Naive B cell (primary cell): ENCODE measurements at regions not wholly inside any gene's neighbourhood (a gene's known extent, or its start where the extent isn't known, plus 50 kb on each side); places are given as distances from the start of the nearest gene placed in this dataset.
A peak's percentile ranks its signal among the peaks of the same experiment; 100 is the strongest.

ENCODE experiments used
- ATAC-seq, 2 donors: fragments of 150-1000 bp; cut with Tn5 transposase; 2 replicates each; pipeline ENCODE4 v1.10.0; 2021; ENCODE audit warnings: low read depth in 2 of 2, mild to moderate bottlenecking in 2 of 2, moderate library complexity in 2 of 2
- DNase-seq: peaks from one replicate; pipeline ENCODE4 v3.0.0; 2022
- H3K27ac Mint-ChIP-seq, 6 donors: one replicate each; pipeline ENCODE4 v1.8.0; 2020 to 2022; ENCODE audit warnings: mild to moderate bottlenecking in 6 of 6, mixed read lengths in 6 of 6, moderate library complexity in 5 of 6, inconsistent platforms in 2 of 6
- H3K27me3 Mint-ChIP-seq, 3 donors: one replicate each; pipeline ENCODE4 v1.8.0; 2021 to 2022; ENCODE audit warnings: mixed read lengths in 3 of 3, mild to moderate bottlenecking in 1 of 3
- H3K36me3 Mint-ChIP-seq, 2 donors: one replicate each; pipeline ENCODE4 v1.8.0; 2020 to 2022; ENCODE audit warnings: mixed read lengths in 2 of 2, inconsistent platforms in 1 of 2, mild to moderate bottlenecking in 1 of 2
- H3K4me1 Mint-ChIP-seq, 3 donors: one replicate each; pipeline ENCODE4 v1.8.0; 2020 to 2022; ENCODE audit warnings: mixed read lengths in 3 of 3, inconsistent platforms in 1 of 3, mild to moderate bottlenecking in 1 of 3, moderate library complexity in 1 of 3
- H3K4me3 Mint-ChIP-seq, 8 donors: one replicate each; pipeline ENCODE4 v1.8.0; 2020 to 2022; ENCODE audit warnings: mild to moderate bottlenecking in 8 of 8, mixed read lengths in 8 of 8, moderate library complexity in 8 of 8, inconsistent platforms in 2 of 8
- H3K9me3 Mint-ChIP-seq, 7 donors: one replicate each; pipeline ENCODE4 v1.8.0; 2020 to 2022; ENCODE audit warnings: mixed read lengths in 7 of 7, mild to moderate bottlenecking in 5 of 7, inconsistent platforms in 2 of 7, moderate library complexity in 1 of 7

DNA sequence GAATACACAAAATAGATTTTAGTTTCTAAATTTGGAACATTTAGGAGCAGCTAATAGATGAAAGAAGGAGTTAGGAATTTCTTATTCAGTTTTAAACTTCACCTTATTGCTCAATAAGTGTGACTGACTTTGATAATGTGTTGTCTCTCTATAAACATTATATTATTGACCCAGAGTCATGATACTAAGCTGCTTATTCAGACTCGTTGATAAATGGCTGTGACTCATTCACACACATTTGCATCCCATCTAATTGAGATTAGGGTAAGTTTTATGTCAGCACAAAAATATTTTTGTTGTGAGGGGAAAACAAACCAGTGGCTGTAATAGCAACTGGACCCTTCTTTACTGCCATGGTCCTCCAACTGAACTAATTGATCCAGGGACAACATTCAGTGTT lies 137.6 kb downstream of the GOLIM4 start:
- no peak overlapping the region for H3K27ac Mint-ChIP-seq
- no peak for ATAC-seq
- DNase-seq: no peak

DNA sequence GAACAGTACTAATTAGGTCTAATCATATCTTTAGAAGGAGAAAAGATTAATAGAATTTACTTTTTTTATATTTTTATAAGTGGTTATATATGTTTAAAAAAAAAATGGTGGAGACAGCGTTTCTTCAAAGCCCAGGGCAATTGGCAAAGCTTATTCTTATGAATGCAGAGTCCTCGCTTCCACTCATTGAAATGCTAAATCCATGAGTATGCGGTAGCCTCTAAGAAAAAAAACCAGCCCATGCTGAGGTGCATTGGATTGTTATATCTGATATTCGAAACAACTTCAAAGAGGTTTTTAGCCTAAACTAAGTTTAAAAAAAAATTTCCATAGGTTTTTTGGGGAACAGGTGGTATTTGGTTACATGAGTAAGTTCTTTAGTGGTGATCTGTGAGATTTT lies 142.8 kb downstream of the GOLIM4 start:
- DNase-seq (no peak), ATAC-seq (no peak)
- Mint-ChIP-seq H3K27me3 (peaks cover 0 to 4% (median 4%) of the 10 kb centered on the region in 3 donors), H3K27ac (no peak overlapping the region), H3K9me3 (peaks cover 0 to 3% (median 0%) of the 10 kb centered on the region in 7 donors), H3K36me3 (no peaks in the 10 kb centered on the region), H3K4me1 (no peaks in the 10 kb centered on the region), H3K4me3 (no peak overlapping the region)

More for the DNA sequence above, 137.6 kb downstream of the GOLIM4 start:
- Mint-ChIP-seq H3K4me1 (no peaks in the 10 kb centered on the region), H3K4me3 (no peak overlapping the region), H3K27me3 (peaks cover 0 to 16% (median 13%) of the 10 kb centered on the region in 3 donors), H3K9me3 (no peaks in the 10 kb centered on the region), H3K36me3 (peaks cover 0 to 3% of the 10 kb centered on the region in 2 donors)

DNA sequence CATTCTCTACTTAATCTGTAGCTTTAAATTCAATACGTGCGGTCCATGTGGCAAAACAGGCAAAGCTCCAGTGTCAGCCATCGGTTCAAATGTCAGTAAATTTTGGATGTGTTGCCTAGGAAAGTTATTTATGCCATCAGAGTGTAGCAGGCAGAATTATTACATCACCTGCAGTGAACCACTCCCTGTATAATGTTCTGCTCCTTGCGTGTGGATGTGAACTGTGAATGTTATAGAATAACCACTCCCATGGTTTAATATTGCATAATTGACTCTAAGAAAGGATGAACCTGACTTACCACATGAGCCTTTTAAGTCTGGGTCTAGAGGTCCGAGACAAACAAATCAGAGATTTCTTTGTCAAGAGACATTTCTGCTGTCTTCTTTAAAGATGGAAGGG lies 145.5 kb downstream of the GOLIM4 start:
- Mint-ChIP-seq H3K9me3 (peaks cover 0 to 4% (median 0%) of the 10 kb centered on the region in 7 donors), H3K27me3 (peaks cover 0 to 4% (median 0%) of the 10 kb centered on the region in 3 donors), H3K4me3 (no peak overlapping the region), H3K4me1 (no peaks in the 10 kb centered on the region), H3K27ac (no peak overlapping the region), H3K36me3 (no peaks in the 10 kb centered on the region)
- DNase-seq (no peak), ATAC-seq (no peak)

DNA sequence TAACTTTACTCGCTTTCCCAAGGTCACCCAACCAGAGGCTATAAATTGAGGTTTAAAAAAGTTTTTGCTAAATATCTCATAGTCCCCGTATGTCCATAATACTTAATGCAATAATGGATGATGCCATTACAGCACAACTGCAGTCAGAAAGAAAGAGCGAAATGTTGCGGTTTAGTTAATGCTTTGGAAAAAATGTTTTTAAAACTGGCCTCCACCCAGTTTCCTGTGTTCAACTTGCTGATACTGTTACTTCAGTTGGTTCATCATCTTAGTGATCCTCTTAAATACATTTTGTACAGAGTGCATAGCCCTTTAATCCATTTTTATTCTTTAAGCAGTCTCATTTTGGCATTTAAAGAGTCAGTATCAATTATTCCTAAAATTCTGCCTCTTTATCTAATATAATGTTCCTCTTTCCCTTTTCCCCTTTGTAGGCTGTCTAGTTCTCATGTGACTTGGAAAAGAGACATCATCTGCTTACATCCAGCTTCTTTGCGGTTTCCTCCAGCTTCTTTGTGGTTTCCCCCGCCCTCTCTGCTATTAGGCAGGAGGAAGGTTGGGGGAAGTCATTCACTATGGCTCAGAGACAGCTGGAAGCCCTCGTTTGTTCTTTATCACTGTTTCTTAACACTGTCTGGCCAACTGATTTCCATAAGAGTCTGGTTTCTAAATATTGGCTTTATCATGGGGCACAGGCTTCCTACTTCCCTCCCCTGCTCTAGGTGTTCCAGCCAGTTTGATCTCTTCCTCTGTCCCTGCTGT lies 154.3 kb downstream of the GOLIM4 start:
- ATAC-seq: no peak

DNA sequence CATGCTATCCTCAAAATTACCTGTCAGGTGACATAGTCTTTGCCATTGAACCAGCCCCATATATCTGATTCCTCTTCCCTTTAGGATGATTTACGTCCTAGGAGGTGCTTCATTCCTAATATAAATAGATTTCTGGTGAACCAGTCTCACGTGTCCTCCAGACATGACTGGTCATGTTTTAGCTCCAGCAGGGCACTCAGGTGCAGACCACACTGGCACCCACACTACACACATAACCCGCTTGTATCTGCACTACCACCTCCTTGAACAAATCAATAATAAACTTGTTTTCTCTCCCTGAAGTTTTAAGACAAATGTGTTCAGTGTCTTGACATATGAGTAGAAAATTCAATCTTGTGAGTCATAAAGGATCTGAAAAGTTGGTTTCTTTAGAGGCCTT lies 155.5 kb downstream of the GOLIM4 start:
- Mint-ChIP-seq H3K4me3 (no peak overlapping the region), H3K36me3 (no peaks in the 10 kb centered on the region), H3K4me1 (peaks cover 0 to 11% (median 0%) of the 10 kb centered on the region in 3 donors), H3K9me3 (no peaks in the 10 kb centered on the region), H3K27ac (no peak overlapping the region), H3K27me3 (peaks cover 16 to 48% (median 33%) of the 10 kb centered on the region in 3 donors)
- ATAC-seq (no peak), DNase-seq (no peak)

More for the DNA sequence above, 154.3 kb downstream of the GOLIM4 start:
- DNase-seq: no peak
- Mint-ChIP-seq H3K9me3 (no peaks in the 10 kb centered on the region), H3K27me3 (peaks cover 16 to 47% (median 33%) of the 10 kb centered on the region in 3 donors), H3K4me3 (no peak overlapping the region), H3K27ac (no peak overlapping the region), H3K36me3 (no peaks in the 10 kb centered on the region), H3K4me1 (peaks cover 0 to 11% (median 0%) of the 10 kb centered on the region in 3 donors)

DNA sequence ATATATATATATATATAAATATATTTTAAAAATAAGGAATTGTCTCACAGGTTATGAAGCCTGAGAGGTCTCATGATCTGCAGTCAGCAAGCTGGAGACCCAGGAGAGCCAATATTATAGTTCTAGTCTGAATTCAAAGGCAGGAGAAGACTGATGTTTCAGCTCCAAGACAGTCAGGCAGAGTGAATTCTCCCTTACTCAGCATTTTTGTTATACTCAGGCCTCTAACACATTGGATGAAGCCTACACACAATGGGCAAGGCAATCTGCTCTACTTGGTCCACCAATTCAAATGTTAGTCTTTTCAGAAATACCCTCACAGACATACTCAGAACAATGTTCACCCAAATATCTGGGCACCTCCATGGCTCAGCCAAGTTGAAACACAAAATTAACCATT lies 157.2 kb downstream of the GOLIM4 start:
- Mint-ChIP-seq H3K36me3 (no peaks in the 10 kb centered on the region), H3K27ac (no peak overlapping the region), H3K4me3 (no peak overlapping the region), H3K27me3 (peaks cover 16 to 48% (median 33%) of the 10 kb centered on the region in 3 donors), H3K4me1 (peaks cover 0 to 11% (median 0%) of the 10 kb centered on the region in 3 donors), H3K9me3 (no peaks in the 10 kb centered on the region)
- ATAC-seq (no peak), DNase-seq (no peak)

DNA sequence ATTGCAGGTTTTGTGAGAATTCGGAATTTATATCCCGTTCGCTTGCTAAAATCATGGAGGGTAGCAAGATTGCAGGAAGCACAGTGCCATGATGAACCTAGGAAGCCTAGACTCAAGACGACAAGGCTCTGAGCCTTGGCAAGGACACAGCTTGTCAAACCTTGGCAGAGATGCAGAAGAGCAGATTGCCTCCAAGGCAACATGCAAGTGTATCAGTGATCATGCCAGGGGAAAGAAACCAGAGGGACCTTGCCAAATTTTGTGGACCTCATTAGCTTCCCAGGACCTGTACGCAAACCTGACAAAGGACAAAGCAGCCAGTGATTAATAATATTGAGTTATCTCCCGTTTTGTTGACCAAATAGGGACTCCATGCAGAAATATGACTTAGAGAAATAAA lies 159.7 kb downstream of the GOLIM4 start:
- Mint-ChIP-seq H3K36me3 (no peaks in the 10 kb centered on the region), H3K27ac (peak overlapping the region in 1 of 6 donors; percentile 17), H3K27me3 (peaks cover 3 to 26% (median 14%) of the 10 kb centered on the region in 3 donors), H3K4me1 (peaks cover 0 to under 1% (median 0%) of the 10 kb centered on the region in 3 donors), H3K9me3 (no peaks in the 10 kb centered on the region), H3K4me3 (no peak overlapping the region)
- no peak for DNase-seq
- no peak for ATAC-seq

DNA sequence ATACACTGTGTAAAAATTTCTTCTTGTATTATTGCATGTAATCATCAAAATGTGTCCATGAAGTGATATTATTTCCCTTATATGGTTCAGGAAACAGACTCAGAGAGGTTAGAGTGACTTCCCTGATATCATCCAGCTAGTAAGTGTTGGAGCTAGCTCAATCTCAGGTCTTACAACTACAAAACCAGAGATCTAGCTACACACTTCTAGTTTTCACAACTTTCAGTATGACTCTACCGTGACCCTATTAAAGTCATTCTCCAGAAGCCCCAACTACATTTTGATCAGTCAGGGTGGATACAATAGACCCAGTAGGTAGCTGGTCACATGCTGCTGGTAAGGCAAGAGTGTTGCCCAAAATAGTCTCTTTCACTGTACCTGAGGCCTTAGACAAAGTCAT lies 165.3 kb downstream of the GOLIM4 start:
- H3K9me3 Mint-ChIP-seq: no peaks in the 10 kb centered on the region
- H3K27me3 Mint-ChIP-seq: peaks cover 0 to 11% (median 4%) of the 10 kb centered on the region in 3 donors
- no peak for DNase-seq
- no peak overlapping the region for H3K4me3 Mint-ChIP-seq
- no peaks in the 10 kb centered on the region for H3K4me1 Mint-ChIP-seq
- ATAC-seq: no peak
- H3K36me3 Mint-ChIP-seq: no peaks in the 10 kb centered on the region
- H3K27ac Mint-ChIP-seq: no peak overlapping the region

DNA sequence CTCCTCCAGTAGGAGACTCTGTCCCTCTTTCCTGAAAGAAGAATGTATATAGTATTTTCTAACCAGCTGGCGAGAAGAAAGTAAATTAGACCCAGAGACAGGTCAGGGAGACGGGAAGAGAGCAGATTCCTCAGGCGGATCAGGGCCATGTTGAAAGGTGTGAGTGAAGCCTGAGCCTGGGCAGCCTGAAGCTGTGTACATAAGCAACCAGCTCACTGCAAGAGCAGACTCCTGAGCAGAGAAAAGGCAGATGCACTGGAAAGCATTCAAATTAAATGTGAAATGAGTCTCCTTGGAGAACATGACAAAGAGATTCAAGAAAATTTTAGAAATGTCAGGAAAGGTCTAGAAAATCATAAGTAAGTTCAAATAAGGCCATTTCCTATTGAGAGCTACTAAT lies 165.8 kb downstream of the GOLIM4 start:
- H3K4me1 Mint-ChIP-seq: no peaks in the 10 kb centered on the region
- ATAC-seq: no peak
- H3K4me3 Mint-ChIP-seq: no peak overlapping the region
- H3K36me3 Mint-ChIP-seq: no peaks in the 10 kb centered on the region
- H3K9me3 Mint-ChIP-seq: no peaks in the 10 kb centered on the region
- no peak overlapping the region for H3K27ac Mint-ChIP-seq
- H3K27me3 Mint-ChIP-seq: peaks cover 0 to 14% (median 8%) of the 10 kb centered on the region in 3 donors
- DNase-seq: no peak

DNA sequence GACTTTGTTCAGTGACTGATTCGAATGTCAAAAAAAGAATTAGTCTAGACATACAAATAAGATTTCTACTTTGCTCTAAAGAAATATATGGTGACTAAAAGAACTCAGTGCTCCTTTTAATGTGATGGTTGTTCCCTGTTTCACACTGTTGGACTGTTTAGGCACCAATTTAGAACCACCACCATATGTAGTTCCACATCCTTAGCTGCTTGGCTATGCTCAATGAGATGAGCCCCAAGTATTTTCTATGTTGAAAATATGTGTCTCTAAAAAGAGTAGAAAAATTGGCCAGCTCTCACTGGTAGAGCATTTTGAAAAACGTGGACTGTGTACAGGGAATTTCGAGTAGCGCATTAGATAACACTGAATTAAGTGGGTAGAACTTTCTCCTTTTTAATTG lies 167.3 kb downstream of the GOLIM4 start:
- H3K27ac Mint-ChIP-seq: no peak overlapping the region
- no peaks in the 10 kb centered on the region for H3K36me3 Mint-ChIP-seq
- no peaks in the 10 kb centered on the region for H3K4me1 Mint-ChIP-seq
- no peaks in the 10 kb centered on the region for H3K9me3 Mint-ChIP-seq
- no peak for DNase-seq
- ATAC-seq: no peak
- peaks cover 0 to 14% (median 8%) of the 10 kb centered on the region in 3 donors for H3K27me3 Mint-ChIP-seq
- no peak overlapping the region for H3K4me3 Mint-ChIP-seq

DNA sequence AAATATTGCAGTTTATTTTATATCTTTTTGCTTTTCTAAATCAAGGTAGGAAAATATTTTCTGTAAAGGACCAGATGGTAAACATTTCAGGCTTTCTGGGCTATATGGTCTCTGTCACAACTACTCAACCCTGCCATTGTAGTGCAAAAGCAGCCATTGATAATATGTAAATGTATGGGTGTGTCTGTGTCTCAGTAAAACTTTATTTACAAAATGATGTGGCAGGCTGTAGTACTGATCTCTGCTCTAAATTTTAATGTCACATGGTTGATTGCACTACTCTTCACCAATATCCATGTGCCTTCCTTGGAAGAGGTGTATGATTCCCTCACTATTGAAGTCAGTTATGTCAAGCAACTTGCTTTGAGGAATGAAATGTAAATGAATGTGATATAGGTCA lies 175.0 kb downstream of the GOLIM4 start:
- Mint-ChIP-seq H3K36me3 (no peaks in the 10 kb centered on the region), H3K4me1 (no peaks in the 10 kb centered on the region), H3K4me3 (no peak overlapping the region), H3K27me3 (peaks cover 0 to 7% (median 6%) of the 10 kb centered on the region in 3 donors), H3K27ac (no peak overlapping the region), H3K9me3 (no peaks in the 10 kb centered on the region)
- ATAC-seq (no peak), DNase-seq (no peak)

DNA sequence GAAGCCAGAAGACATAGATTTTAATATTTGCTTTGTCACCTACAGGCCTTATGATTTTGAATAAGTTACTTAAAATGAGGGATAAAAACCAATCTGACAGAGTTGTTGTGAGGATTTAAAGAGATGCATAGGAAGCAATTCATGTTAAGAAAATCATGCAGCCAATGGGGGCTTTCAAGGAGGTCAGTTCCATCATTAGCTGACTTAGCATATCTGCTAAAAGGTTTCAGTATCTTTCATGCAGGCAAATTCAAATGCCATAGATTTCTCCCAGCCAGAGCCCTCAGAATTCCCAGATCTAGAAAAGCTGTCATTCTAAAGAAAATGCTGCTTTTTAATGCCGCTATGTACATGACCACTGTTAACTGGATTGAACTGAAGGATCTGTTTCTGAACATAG lies 176.1 kb downstream of the GOLIM4 start:
- Mint-ChIP-seq H3K27ac (no peak overlapping the region), H3K36me3 (no peaks in the 10 kb centered on the region), H3K9me3 (no peaks in the 10 kb centered on the region), H3K27me3 (no peaks in the 10 kb centered on the region), H3K4me1 (no peaks in the 10 kb centered on the region), H3K4me3 (no peak overlapping the region)
- DNase-seq: no peak
- no peak for ATAC-seq

DNA sequence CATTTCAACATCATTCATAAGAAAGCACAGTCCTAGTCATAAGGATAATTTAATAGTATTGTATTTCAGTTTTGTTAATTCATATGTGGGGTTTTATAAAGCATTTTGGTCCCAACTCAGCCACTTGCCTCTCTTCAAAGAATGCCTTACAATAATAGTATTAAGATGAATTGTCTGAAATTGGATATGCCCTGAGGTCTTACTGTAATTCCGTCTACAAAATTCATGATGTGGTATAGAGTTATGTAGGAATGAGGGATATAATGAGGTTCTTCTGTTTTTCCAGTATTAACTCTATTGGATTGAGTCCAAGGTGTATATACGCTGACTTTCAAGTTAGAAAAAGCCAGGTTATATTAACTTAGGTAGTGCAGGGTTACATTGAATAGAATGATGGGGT lies 177.0 kb downstream of the GOLIM4 start:
- no peaks in the 10 kb centered on the region for H3K36me3 Mint-ChIP-seq
- no peaks in the 10 kb centered on the region for H3K4me1 Mint-ChIP-seq
- H3K4me3 Mint-ChIP-seq: no peak overlapping the region
- DNase-seq (no peak), ATAC-seq (no peak)
- H3K27ac Mint-ChIP-seq: no peak overlapping the region
- no peaks in the 10 kb centered on the region for H3K9me3 Mint-ChIP-seq
- no peaks in the 10 kb centered on the region for H3K27me3 Mint-ChIP-seq

DNA sequence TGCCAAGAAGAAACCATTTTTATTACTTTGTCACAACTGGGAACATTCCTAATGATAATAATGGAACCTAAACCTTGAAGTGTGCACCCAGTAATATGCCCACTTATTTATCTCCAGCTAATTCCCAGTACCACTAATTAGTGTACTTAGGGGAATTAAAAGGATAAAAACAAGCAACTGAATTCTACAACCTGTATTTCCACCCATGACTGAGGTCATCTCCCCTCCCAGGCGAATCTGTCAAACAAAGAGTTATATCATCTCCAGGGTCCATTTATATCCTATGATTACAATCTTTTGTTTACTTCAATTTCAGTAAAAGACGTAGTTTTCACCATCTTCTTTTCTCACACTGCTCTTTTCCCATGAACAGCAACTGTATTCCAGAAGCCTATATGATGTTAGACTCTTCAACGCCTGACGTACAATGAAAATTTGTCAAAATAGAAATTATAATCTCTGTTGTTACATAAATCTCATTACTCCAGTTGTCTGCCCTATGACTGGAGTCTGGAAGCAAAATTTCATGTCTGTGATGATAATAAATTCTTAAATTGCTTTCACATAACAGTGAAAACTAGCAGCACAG lies 177.6 kb downstream of the GOLIM4 start:
- no peaks in the 10 kb centered on the region for H3K36me3 Mint-ChIP-seq

More for the DNA sequence above, 177.6 kb downstream of the GOLIM4 start:
- Mint-ChIP-seq H3K27me3 (no peaks in the 10 kb centered on the region), H3K27ac (no peak overlapping the region), H3K9me3 (no peaks in the 10 kb centered on the region), H3K4me1 (no peaks in the 10 kb centered on the region), H3K4me3 (no peak overlapping the region)
- DNase-seq (no peak), ATAC-seq (no peak)
